Hepatocyte (in vitro differentiated cells): ENCODE measurements at regions not wholly inside any gene's neighbourhood (a gene's known extent, or its start where the extent isn't known, plus 50 kb on each side); places are given as distances from the start of the nearest gene placed in this dataset.

Source experiments
- CTCF ChIP-seq: fragments of 200-600 bp; sonication (generic); IDR thresholded peaks from 2 replicates; pipeline ENCODE4 v1.5.1; 2016; ENCODE audit warnings: antibody characterized with exemption, mild to moderate bottlenecking; ENCODE audit not compliant: poor library complexity
- EZH2 ChIP-seq: fragments of 200-600 bp; sonication (generic); IDR thresholded peaks from 2 replicates; pipeline ENCODE4 v1.6.1; 2016; ENCODE audit warnings: antibody characterized with exemption, mild to moderate bottlenecking, borderline replicate concordance
- EZH2phosphoT487 ChIP-seq: fragments of 200-600 bp; sonication (generic); IDR thresholded peaks from one replicate; pipeline ENCODE4 v1.6.1; 2018; ENCODE audit warnings: antibody characterized with exemption, mild to moderate bottlenecking, low read depth, moderate library complexity; ENCODE audit not compliant: unreplicated experiment, severe bottlenecking

GRCh38 chr6:51112731-51113130 lies 294.1 kb downstream of the TFAP2B start:
- no peak for TF ChIP-seq CTCF
- no peak for TF ChIP-seq EZH2phosphoT487
- TF ChIP-seq EZH2: no peak
